HepG2 (cell line): ENCODE measurements at regions not wholly inside any gene's neighbourhood (a gene's known extent, or its start where the extent isn't known, plus 50 kb on each side); places are given as distances from the start of the nearest gene placed in this dataset.

Source experiments
- PCBP1 ChIP-seq: fragments of 200-400 bp; formaldehyde crosslinking; IDR thresholded peaks from 2 replicates; pipeline ENCODE4 v1.6.1; 2017; ENCODE audit warnings: mild to moderate bottlenecking, low read depth, low read length, borderline replicate concordance
- ZSCAN29 ChIP-seq: sonication (generic); formaldehyde crosslinking; conservative IDR thresholded peaks from 2 replicates; pipeline ENCODE4 v1.4.0; 2020; ENCODE audit warnings: mild to moderate bottlenecking, missing genetic modification reagents

DNA sequence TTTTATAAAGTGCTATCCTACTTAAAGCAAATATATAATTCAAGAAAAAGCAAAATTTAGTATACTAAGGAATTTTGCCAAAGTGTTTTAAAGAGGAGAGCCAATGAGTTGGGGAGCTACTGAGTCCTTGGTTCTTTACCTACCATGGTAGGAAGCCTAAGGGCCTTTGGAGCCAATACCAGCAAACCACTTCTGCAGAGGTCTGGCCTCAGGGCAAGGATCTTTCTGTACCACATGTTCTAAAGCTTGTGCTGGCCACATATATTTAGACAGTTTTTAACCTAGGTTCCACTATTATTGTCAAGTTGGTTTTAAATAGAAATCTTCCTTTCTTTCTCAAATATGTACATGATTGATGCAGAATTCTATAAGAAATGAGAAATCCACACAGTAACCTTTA, 172.3 kb upstream of the NREP start:
- no peak for TF ChIP-seq ZSCAN29 (CRISPR knock-in tag)
- TF ChIP-seq PCBP1, result no peak
